Thyroid gland (tissue), 4 donors: ENCODE measurements at regions not wholly inside any gene's neighbourhood (a gene's known extent, or its start where the extent isn't known, plus 50 kb on each side); places are given as distances from the start of the nearest gene placed in this dataset.

ENCODE experiments used
- CTCF ChIP-seq, 6 experiments: fragments of 200-600 bp in 3 of 6; fragments of 450-650 bp in 3 of 6; sonication (generic) in 3 of 6; IDR thresholded peaks; one replicate each; pipeline ENCODE4 v1.5.1; 2016 to 2019; ENCODE audit warnings: antibody characterized with exemption in 6 of 6, mild to moderate bottlenecking in 2 of 6, inconsistent platforms in 1 of 6, moderate library complexity in 1 of 6
- POLR2A ChIP-seq, 2 donors: fragments of 450-650 bp; IDR thresholded peaks; one replicate each; pipeline ENCODE4 v1.6.1; 2017; ENCODE audit warnings: antibody characterized with exemption in 2 of 2, mild to moderate bottlenecking in 2 of 2, moderate library complexity in 1 of 2

- TF ChIP-seq POLR2A (IDR thresholded peaks at IDR 0.05) (no peak), CTCF (IDR thresholded peaks at IDR 0.05) (no peak)
These were observed 86.3 kb downstream of the BAMBI start for GRCh38 chr10:28763471-28764170.
